Left colon (tissue), 2 donors: ENCODE measurements at regions not wholly inside any gene's neighbourhood (a gene's known extent, or its start where the extent isn't known, plus 50 kb on each side); places are given as distances from the start of the nearest gene placed in this dataset.
"Not testable (repeated sequence)": the region's sequence is repeated elsewhere in the genome, so short reads cannot be mapped to it uniquely, and the experiment has no call there.

Experiments used
- ATAC-seq: fragments of 200-7000 bp; cut with Tn5 transposase; one replicate; pipeline ENCODE4 v1.9.1; 2020; ENCODE audit warnings: mild to moderate bottlenecking, moderate library complexity
- DNase-seq, 2 donors: peaks; one replicate each; pipeline ENCODE4 v3.0.0-alpha.2; 2020
- intact Hi-C, 2 donors: fragments of 100-400 bp; cut with DNase I in 1 of 2; cut with micrococcal nuclease in 1 of 2; formaldehyde crosslinking; loops; one replicate each; pipeline versions ENCODE4 v1.11.2 to v1.14.0; 2022; cut with DNase I, micrococcal nuclease
- donor health status: DM: no; HTN: no; CAD: no.
- donor health status: DM: yes; HTN: yes; CAD: no.

- intact Hi-C loops = no loop called here
- DNase-seq = no peak
- ATAC-seq = no peak
Measured at GRCh38 chr21:35982717-35983116, 77.6 kb downstream of the SETD4 start.

- intact Hi-C loops = no loop called here
Measured at GRCh38 chr21:35981514-35982070, 78.7 kb downstream of the SETD4 start.

GRCh38 chr21:35980821-35981220 is 79.5 kb downstream of the SETD4 start:
- intact Hi-C loops = no loop called here
- no peak for ATAC-seq
- DNase-seq = no peak

More at GRCh38 chr21:35981514-35982070, 78.7 kb downstream of the SETD4 start:
- ATAC-seq (no peak), DNase-seq (no peak)

GRCh38 chr21:35977860-35978259 is 82.5 kb downstream of the SETD4 start:
- ATAC-seq, intact Hi-C loops, DNase-seq: not testable (repeated sequence)

- no peak for ATAC-seq
Measured at GRCh38 chr21:35976929-35977328, 83.4 kb downstream of the SETD4 start.

GRCh38 chr21:35976481-35976880 is 83.8 kb downstream of the SETD4 start:
- DNase-seq (no peak), ATAC-seq (no peak)
- intact Hi-C loops = no loop called here

More at GRCh38 chr21:35976929-35977328, 83.4 kb downstream of the SETD4 start:
- DNase-seq = no peak
- intact Hi-C loops = no loop called here

- intact Hi-C loops = no loop called here
- ATAC-seq = peak; percentile 82
- peak in 1 of 2 donors; percentile 15 for DNase-seq
Measured at GRCh38 chr21:35974775-35975174, 85.6 kb downstream of the SETD4 start.

- DNase-seq = no peak
- ATAC-seq = no peak
- intact Hi-C loops = no loop called here
Measured at GRCh38 chr21:35971824-35972223, 88.5 kb downstream of the SETD4 start.

GRCh38 chr21:35969281-35969680 is 91.0 kb downstream of the SETD4 start:
- intact Hi-C loops = no loop called here
- no peak for ATAC-seq

GRCh38 chr21:35968564-35968963 is 91.8 kb downstream of the SETD4 start:
- intact Hi-C loops = no loop called here
- DNase-seq = no peak
- no peak for ATAC-seq

More at GRCh38 chr21:35969281-35969680, 91.0 kb downstream of the SETD4 start:
- no peak for DNase-seq

- DNase-seq = no peak
- intact Hi-C loops = no loop called here
- peak; percentile 79 for ATAC-seq
Measured at GRCh38 chr21:35965699-35966098, 94.6 kb downstream of the SETD4 start.

GRCh38 chr21:35963920-35964451 is 96.3 kb downstream of the SETD4 start:
- ATAC-seq (no peak), DNase-seq (no peak)
- intact Hi-C loops = no loop called here

- ATAC-seq = no peak
- intact Hi-C loops = no loop called here
- no peak for DNase-seq
Measured at GRCh38 chr21:35962917-35963316, 97.4 kb downstream of the SETD4 start.

GRCh38 chr21:35954066-35954465 is 106.3 kb downstream of the SETD4 start:
- no peak for DNase-seq
- no peak for ATAC-seq
- intact Hi-C loops = no loop called here

GRCh38 chr21:35953597-35953996 is 106.7 kb downstream of the SETD4 start:
- peak; percentile 97 for ATAC-seq
- no peak for DNase-seq
- intact Hi-C loops = no loop called here

- no peak for DNase-seq
- intact Hi-C loops = no loop called here
- no peak for ATAC-seq
Measured at GRCh38 chr21:35952651-35953340, 107.5 kb downstream of the SETD4 start.

GRCh38 chr21:35948982-35949381 is 111.3 kb downstream of the SETD4 start:
- intact Hi-C loops = no loop called here
- no peak for ATAC-seq
- no peak for DNase-seq

GRCh38 chr21:35945089-35945671 is 115.1 kb downstream of the SETD4 start:
- intact Hi-C loops = no loop called here
- no peak for ATAC-seq
- DNase-seq = no peak

GRCh38 chr21:35943752-35944151 is 116.6 kb downstream of the SETD4 start:
- DNase-seq = no peak
- ATAC-seq = no peak
- intact Hi-C loops = no loop called here
